ENCODE measurements at regions not wholly inside any gene's neighbourhood (a gene's known extent, or its start where the extent isn't known, plus 50 kb on each side); places are given as distances from the start of the nearest gene placed in this dataset.

DNA sequence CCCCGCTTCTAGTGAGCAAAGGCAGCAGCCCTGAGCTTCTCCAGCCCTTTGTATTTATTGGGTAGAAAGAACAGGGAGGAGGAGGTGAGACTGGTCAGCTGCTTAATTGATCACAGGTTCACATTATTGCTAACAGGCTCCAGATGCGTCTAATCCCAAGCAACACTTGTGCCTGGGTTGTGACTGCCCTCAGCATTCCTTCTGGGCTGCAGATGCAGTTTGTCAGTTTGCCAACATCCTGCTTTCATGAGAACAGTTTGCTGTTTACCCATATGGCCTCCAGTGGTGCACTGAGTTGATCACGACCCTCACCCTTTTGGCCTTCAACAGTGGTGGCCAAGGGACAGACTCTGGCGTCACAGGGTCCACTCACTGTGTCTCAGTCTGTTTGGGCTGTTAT, 159.5 kb upstream of the ZNF516 start:
- no peak for TF ChIP-seq RELA (CRISPR knock-in tag; IDR thresholded peaks at IDR 0.05; ENCODE audit: borderline replicate concordance)
- TF ChIP-seq, protein P1, sequence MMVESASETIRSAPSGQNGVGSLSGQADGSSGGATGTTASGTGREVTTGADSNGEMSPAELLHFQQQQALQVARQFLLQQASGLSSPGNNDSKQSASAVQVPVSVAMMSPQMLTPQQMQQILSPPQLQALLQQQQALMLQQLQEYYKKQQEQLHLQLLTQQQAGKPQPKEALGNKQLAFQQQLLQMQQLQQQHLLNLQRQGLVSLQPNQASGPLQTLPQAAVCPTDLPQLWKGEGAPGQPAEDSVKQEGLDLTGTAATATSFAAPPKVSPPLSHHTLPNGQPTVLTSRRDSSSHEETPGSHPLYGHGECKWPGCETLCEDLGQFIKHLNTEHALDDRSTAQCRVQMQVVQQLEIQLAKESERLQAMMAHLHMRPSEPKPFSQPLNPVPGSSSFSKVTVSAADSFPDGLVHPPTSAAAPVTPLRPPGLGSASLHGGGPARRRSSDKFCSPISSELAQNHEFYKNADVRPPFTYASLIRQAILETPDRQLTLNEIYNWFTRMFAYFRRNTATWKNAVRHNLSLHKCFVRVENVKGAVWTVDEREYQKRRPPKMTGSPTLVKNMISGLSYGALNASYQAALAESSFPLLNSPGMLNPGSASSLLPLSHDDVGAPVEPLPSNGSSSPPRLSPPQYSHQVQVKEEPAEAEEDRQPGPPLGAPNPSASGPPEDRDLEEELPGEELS (CRISPR knock-in tag; IDR thresholded peaks at IDR 0.05) = no peak
- TF ChIP-seq, protein P2, sequence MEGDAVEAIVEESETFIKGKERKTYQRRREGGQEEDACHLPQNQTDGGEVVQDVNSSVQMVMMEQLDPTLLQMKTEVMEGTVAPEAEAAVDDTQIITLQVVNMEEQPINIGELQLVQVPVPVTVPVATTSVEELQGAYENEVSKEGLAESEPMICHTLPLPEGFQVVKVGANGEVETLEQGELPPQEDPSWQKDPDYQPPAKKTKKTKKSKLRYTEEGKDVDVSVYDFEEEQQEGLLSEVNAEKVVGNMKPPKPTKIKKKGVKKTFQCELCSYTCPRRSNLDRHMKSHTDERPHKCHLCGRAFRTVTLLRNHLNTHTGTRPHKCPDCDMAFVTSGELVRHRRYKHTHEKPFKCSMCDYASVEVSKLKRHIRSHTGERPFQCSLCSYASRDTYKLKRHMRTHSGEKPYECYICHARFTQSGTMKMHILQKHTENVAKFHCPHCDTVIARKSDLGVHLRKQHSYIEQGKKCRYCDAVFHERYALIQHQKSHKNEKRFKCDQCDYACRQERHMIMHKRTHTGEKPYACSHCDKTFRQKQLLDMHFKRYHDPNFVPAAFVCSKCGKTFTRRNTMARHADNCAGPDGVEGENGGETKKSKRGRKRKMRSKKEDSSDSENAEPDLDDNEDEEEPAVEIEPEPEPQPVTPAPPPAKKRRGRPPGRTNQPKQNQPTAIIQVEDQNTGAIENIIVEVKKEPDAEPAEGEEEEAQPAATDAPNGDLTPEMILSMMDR (IDR thresholded peaks at IDR 0.05) = no peak
- no peak for TF ChIP-seq ETV6 (CRISPR knock-in tag; IDR thresholded peaks at IDR 0.05)
- no peak for TF ChIP-seq ZNF317 (CRISPR knock-in tag; IDR thresholded peaks at IDR 0.05; ENCODE audit: borderline replicate concordance, low read depth)
- no peak for TF ChIP-seq JUN (CRISPR knock-in tag; IDR thresholded peaks at IDR 0.05)
- TF ChIP-seq NFE2L1 (CRISPR knock-in tag; IDR thresholded peaks at IDR 0.05) = no peak
- TF ChIP-seq RORB (CRISPR knock-in tag; IDR thresholded peaks at IDR 0.05) = no peak
